Activated CD8-positive, alpha-beta memory T cell treated with anti-CD3 and anti-CD28 coated beads, Interleukin-2, amount 50 U/mL, for 1 hour (primary cell): ENCODE measurements at regions not wholly inside any gene's neighbourhood (a gene's known extent, or its start where the extent isn't known, plus 50 kb on each side); places are given as distances from the start of the nearest gene placed in this dataset.
"Not testable (repeated sequence)": the region's sequence is repeated elsewhere in the genome, so short reads cannot be mapped to it uniquely, and the experiment has no call there.

Source experiments
- DNase-seq: peaks from one replicate; pipeline ENCODE4 v3.0.0-alpha.2; 2020; ENCODE audit errors: extremely low read depth

DNA sequence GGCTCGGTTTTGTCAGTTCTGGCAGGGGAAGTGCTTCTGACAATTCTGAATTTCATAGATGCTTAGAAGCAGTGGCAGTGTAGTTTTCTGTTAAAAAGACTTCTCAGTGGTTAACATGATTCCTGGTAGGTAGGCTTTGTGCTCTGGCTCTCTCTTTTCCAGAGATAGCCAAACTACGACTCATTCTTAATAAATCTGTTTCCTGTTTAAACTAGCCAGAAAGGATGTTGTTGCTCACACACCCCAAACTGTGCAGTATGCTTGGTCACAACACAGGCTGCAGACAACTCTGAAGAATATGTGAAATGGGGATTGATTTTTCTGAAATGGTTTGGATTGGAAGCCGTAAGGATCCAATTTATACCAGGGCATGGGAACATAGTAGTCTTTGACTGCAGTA lies 711.5 kb downstream of the PCDH17 start:
- no peak for DNase-seq

DNA sequence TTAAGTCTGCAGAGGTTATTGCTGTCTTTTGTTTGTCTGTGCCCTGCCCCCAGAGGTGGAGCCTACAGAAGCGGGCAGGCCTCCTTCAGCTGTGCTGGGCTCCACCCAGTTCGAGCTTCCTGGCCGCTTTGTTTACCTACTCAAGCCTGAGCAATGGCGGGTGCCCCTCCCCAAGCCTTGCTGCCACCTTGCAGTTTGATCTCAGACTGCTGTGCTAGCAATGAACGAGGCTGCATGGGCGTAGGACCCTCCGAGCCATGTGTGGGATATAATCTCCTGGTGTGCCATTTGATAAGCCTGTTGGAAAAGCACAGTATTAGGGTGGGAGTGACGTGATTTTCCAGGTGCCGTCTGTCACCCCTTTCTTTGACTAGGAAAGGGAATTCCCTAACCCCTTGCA lies 720.6 kb downstream of the PCDH17 start:
- DNase-seq = not testable (repeated sequence)

- no peak for DNase-seq
Observed at GRCh38 chr13:58369936-58370335, 738.4 kb downstream of the PCDH17 start.

DNA sequence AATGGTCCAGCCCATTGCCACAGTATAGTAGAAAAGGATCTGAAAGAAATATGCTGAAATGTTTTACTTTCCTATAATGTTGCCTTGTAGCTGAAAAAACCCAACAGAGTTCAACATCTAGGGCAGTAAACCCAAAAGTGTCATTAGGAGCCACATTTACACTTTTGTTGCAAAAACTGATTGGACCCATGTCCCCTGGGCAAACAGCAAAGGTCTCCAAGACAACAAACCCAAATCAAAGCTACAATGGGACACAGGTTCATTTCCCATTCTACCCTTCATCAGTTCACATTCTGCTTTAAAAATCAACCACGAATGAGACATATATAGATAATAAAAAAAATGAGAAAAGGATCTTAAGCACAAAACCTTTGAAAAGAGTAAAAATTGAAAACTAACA lies 744.8 kb downstream of the PCDH17 start:
- DNase-seq = no peak

GRCh38 chr13:58376775-58377174 lies 745.2 kb downstream of the PCDH17 start:
- no peak for DNase-seq

DNA sequence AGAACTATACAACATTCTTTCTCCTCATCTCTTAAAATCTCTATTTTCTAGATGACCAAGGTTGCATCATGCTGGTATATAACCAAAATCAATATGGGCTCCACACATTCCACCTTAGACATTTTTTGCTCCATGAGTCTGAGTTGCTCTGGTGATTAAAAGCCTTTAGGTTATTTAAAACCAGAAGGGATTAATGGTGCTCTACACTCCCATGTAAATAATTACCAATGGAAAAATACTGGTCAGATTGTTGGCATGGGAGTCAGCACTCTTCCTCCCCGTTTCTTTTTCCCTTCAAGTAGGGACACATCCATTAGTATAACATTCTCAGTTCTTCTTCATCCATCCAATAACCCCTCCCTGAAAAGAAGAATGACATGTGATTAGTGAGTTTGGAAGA lies 747.7 kb downstream of the PCDH17 start:
- DNase-seq = no peak

- not testable (repeated sequence) for DNase-seq
Observed at GRCh38 chr13:58385336-58385735, 753.8 kb downstream of the PCDH17 start.

- DNase-seq = no peak
Observed at GRCh38 chr13:58397596-58398387, 766.2 kb downstream of the PCDH17 start.

DNA sequence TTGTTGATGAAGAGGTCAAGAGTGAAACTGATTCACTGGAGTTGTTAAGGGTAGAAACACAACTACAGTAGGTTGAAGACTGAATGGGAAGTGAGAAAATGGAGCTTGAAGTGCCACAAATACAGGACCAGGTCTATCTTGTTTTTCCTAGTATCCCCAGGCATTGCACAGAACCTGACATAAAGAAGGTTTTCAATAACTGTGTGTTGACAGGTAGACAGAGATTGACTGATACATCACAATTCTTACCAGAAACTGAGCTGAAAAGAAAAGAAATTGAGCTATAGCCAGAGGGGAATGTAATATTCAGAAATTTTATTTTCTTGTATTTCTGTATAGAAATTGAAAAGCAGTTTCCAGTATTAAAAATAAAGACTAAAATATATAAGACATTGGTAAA lies 767.7 kb downstream of the PCDH17 start:
- no peak for DNase-seq

DNA sequence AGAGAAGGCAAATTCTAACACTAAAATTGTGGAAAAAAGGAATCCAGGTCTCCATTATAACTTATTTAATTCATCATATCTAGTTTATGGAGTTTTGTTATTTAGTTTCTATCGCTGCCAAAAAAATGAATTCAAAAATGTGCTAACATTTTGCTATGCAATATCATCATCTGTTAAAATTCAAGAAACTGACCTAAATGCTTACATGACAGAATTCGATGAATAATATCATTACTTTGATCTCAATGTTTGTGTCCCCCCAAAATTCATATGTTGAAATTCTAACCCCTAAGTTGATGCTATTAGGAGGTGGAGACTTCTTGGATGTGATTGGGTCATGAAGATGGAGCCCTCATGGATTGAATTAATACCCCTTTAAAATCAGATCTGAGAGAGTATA lies 775.0 kb downstream of the PCDH17 start:
- DNase-seq = no peak

DNA sequence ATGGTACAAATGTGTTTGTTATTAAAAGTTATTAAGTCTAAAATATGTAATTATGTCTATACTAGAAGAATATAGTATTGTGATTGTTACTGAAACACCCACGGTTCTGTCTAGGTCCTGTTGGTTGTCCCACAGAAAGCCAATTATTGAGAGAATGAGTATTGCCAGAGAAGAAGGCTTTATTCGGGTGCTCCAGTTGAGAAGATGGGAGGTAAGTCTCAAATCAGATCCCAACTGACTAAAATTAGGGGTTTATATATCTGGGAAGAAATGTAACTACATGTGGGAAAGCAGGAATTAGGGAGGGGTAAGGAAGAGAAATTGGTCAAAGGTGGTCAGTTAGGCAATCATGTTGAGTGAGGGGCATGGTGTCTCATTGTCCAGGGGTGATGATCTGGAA lies 798.4 kb downstream of the PCDH17 start:
- DNase-seq = no peak

DNA sequence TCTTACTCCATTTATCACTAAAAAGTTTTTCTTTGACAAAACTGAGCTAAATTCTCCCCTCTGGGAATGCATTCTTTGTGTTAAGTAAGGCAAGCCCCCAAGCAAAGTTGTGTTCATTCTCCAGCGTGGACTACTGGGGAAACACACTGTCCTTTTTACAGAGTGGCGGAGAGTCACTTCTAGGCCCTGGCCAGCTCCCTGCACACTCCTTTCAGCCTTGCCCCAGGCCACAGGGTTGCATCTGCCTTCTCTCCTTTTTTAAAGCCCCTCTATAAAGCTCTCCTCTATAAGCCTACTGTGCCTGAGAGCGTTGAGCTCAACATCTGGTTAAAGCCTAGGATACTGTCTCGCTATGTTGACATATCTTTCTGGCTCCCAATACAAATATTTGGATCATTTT lies 803.4 kb downstream of the PCDH17 start:
- DNase-seq = no peak

DNA sequence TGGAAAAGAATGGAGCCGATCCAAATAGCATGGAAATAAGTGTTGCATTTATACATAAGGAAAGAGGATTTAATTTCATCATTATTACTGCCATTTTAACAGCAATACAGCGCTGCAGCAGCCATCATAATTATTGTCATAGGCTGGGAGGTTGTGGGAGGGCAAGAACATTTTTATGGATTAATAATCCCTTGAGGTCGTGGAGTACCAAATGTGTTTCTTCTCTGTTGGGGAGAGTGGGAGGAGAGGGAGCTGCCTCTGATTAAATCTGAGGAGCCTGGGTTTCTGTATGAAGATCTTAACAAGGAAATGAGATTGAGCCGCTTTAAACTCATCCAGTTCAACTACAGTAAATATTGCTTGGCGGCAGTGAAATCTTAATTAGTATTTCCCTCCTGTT lies 805.9 kb downstream of the PCDH17 start:
- no peak for DNase-seq

GRCh38 chr13:58446979-58447378 lies 815.4 kb downstream of the PCDH17 start:
- DNase-seq = no peak

- no peak for DNase-seq
Observed at GRCh38 chr13:58452123-58452623, 820.6 kb downstream of the PCDH17 start.

GRCh38 chr13:58455094-58455493 lies 823.5 kb downstream of the PCDH17 start:
- DNase-seq = no peak

DNA sequence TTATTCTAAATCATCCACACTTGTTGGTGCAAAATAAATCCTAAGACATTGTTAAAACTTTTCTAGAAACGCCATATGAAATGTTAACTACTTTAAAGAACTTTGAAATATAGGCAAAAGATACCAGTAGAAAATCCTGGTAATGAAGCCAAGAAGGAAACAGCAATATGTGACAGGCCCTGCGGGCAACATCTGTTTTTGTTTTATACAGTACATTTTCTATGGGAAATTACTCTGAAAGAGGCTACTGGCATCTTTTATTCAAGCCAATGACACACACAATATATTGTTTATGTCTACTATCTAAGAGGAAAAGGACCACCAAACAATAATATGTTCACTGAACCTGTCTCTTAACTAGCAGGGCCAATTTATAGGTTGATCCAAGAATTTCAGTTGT lies 829.7 kb downstream of the PCDH17 start:
- DNase-seq = no peak

GRCh38 chr13:58463841-58464240 lies 832.3 kb downstream of the PCDH17 start:
- DNase-seq = no peak

DNA sequence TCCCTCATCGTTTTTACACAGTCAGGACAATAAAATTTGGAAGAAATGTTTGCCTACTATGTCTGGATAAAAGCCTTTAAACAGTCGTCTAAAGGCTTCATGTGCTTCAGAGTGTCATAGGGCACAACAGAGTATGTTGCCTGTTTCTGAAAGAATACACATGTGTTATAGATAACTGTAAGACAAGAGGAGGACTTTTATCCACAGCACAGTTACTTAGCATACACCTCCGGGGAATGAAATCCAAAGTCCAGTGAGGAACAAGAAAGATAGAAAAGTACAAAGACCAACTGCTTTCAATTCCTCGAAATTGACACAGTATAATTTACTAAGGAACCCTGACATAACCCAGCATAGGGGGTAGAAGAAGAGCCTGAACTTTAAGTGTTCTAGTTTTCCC lies 835.6 kb downstream of the PCDH17 start:
- no peak for DNase-seq

DNA sequence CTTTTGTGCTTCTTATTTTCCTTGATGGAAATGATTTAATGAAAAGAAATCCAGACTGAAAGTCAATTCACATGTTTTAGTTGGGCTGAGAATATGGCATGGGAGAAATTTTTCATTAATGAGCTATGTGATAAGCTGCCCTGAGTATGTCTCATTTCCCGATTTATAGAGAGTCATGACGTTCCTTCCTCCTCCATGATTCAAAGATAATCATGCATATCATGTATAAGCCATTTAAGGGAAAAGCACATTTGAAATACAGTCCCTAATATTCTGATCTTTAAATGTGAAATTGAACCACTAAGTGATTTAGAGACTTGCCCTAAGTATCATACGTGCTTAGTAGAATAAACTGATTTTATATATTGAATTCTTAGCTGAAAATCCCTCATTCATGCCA lies 840.9 kb downstream of the PCDH17 start:
- no peak for DNase-seq

DNA sequence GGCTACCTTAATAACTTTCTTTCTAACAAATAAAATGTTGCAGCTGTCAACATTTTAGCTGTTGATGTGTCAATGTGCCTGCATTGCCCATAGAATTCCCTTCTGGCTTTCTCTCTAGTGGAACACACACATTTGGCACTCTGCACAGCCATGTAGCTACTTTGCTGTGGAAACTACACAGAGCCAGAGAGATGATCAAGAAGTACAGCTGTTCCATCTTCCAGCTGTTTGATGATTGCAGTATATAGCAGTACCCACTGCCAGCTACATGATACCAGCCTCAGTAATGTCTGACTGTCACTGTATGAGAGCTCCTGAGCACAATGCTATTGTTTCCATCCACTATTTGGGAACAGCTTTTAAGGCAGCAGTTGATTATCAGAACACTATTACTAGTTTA lies 843.0 kb downstream of the PCDH17 start:
- DNase-seq = no peak

GRCh38 chr13:58476206-58476918 lies 844.8 kb downstream of the PCDH17 start:
- DNase-seq = no peak

DNA sequence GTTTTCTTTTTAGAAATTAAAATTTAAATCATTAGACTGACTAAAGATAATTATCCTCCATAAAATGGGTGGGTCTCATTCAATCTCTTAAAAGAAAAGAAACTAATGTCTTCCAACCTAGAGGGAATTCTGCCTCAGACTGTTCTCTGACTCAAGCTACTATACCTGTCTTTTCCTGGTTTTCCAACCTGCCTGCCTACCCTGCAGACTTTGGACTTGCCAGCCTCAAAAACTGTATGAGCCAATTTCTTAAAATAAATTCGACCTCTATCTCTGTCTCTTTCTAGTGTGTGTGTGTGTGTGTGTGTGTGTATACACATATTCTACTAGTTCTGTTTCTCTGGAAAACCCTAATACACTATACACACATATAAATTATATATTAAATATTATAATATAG lies 847.3 kb downstream of the PCDH17 start:
- no peak for DNase-seq
